ENCODE measurements at regions not wholly inside any gene's neighbourhood (a gene's known extent, or its start where the extent isn't known, plus 50 kb on each side); places are given as distances from the start of the nearest gene placed in this dataset.

- CTCF ChIA-PET, result interaction anchor here (0.8 to 1.1 kb wide), 4 partner anchors 194 to 1028 kb away, joined by 3 to 4 read pairs (median 3); no protein-coding TSS in a partner anchor
- ATAC-seq (no peak), DNase-seq (ENCODE audit: low spot score) (no peak)
- Mint-ChIP-seq H3K4me3 (no peak overlapping the region), H3K27me3 (ENCODE audit: low read depth) (no peaks in the 10 kb centered on the region; the same call in 1 of the 2 replicates), H3K9me3 (no peaks in the 10 kb centered on the region), H3K4me1 (peaks cover 17% of the 10 kb centered on the region), H3K27ac (no peak overlapping the region), H3K36me3 (no peaks in the 10 kb centered on the region)
- no peak for TF ChIP-seq ATF6 (CRISPR knock-in tag; IDR thresholded peaks at IDR 0.05)
- POLR2A ChIA-PET, result no interaction called here
Observed at GRCh38 chr5:6822068-6822467, 108.8 kb downstream of the TENT4A start.

GRCh38 chr5:6822556-6823343 lies 109.5 kb downstream of the TENT4A start:
- H3K27ac Mint-ChIP-seq, result no peak overlapping the region
- no peaks in the 10 kb centered on the region; the same call in 1 of the 2 replicates for H3K27me3 Mint-ChIP-seq (ENCODE audit: low read depth)
- no peaks in the 10 kb centered on the region for H3K36me3 Mint-ChIP-seq
- H3K9me3 Mint-ChIP-seq, result no peaks in the 10 kb centered on the region
- peaks cover 17% of the 10 kb centered on the region for H3K4me1 Mint-ChIP-seq
- ChIA-PET POLR2A (no interaction called here), CTCF (interaction anchor here (0.8 to 1.1 kb wide), 4 partner anchors 193 to 1028 kb away, joined by 3 to 4 read pairs (median 3); no protein-coding TSS in a partner anchor)
- no peak overlapping the region for H3K4me3 Mint-ChIP-seq
- DNase-seq (ENCODE audit: low spot score) (no peak), ATAC-seq (peak; percentile 25)
- TF ChIP-seq ESRRA (CRISPR knock-in tag; IDR thresholded peaks at IDR 0.05; ENCODE audit: borderline replicate concordance), result no peak
- peak; percentile 32; the same call in 1 of the 2 replicates for TF ChIP-seq ZNF423 (CRISPR knock-in tag; IDR thresholded peaks at IDR 0.05)

- Mint-ChIP-seq H3K27me3 (ENCODE audit: low read depth) (no peaks in the 10 kb centered on the region; the same call in 1 of the 2 replicates), H3K9me3 (no peaks in the 10 kb centered on the region), H3K4me3 (no peak overlapping the region), H3K27ac (no peak overlapping the region), H3K4me1 (peaks cover 17% of the 10 kb centered on the region), H3K36me3 (no peaks in the 10 kb centered on the region)
- DNase-seq (ENCODE audit: low spot score), result no peak
- ChIA-PET CTCF (no interaction called here), POLR2A (no interaction called here)
- no peak for ATAC-seq
- no peak for TF ChIP-seq TEAD4 (CRISPR knock-in tag; IDR thresholded peaks at IDR 0.05)
- no peak for TF ChIP-seq ZMAT4 (CRISPR knock-in tag; IDR thresholded peaks at IDR 0.05)
- TF ChIP-seq NR2C2 (CRISPR knock-in tag; IDR thresholded peaks at IDR 0.05), result no peak
- TF ChIP-seq ZNF671 (CRISPR knock-in tag; IDR thresholded peaks at IDR 0.05), result no peak
- no peak for TF ChIP-seq ZBTB43 (CRISPR knock-in tag; IDR thresholded peaks at IDR 0.05)
- TF ChIP-seq PRDM15 (CRISPR knock-in tag; IDR thresholded peaks at IDR 0.05), result no peak
- no peak for TF ChIP-seq E2F5 (CRISPR knock-in tag; IDR thresholded peaks at IDR 0.05)
- no peak for TF ChIP-seq CTCF (IDR thresholded peaks at IDR 0.05)
- no peak for TF ChIP-seq SMAD4 (CRISPR knock-in tag; IDR thresholded peaks at IDR 0.05)
Observed at GRCh38 chr5:6823996-6824395, 110.8 kb downstream of the TENT4A start.
